Gastrocnemius medialis (tissue), 4 donors: ENCODE measurements at regions not wholly inside any gene's neighbourhood (a gene's known extent, or its start where the extent isn't known, plus 50 kb on each side); places are given as distances from the start of the nearest gene placed in this dataset.

Source experiments
- POLR2A ChIP-seq, 2 donors: fragments of 450-650 bp; IDR thresholded peaks; one replicate each; pipeline ENCODE4 v1.6.1; 2017; ENCODE audit warnings: antibody characterized with exemption in 2 of 2, mild to moderate bottlenecking in 2 of 2, moderate library complexity in 2 of 2
- TF ChIP-seq, protein P1 (sequence below), 5 experiments: fragments of 450-650 bp in 3 of 5; fragments of 200-600 bp in 2 of 5; sonication (generic) in 2 of 5; IDR thresholded peaks in 4 of 5; conservative IDR thresholded peaks in 1 of 5; 1 replicate in 4 of 5; 2 replicates in 1 of 5; pipeline ENCODE4 v1.5.1; 2016 to 2019; ENCODE audit warnings: antibody characterized with exemption in 5 of 5, mild to moderate bottlenecking in 3 of 5, moderate library complexity in 3 of 5

DNA sequence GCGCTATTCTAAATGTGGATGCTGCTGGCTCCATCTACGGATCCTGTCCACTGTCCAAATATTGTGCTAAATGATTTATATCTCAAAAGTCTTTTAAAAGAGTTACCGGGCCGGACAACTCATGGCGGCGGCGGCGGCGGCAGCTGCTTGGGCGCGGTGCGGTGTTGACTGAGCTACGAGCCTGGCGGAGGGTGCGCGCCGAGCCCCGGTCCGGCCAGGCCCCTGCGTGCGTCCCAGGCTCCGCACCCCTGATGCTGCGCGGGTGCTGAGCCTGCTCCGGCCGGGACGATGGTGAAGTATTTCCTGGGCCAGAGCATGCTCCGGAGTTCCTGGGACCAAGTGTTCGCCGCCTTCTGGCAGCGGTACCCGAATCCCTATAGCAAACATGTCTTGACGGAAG is 303.4 kb downstream of the CENPW start:
- TF ChIP-seq, protein P1, sequence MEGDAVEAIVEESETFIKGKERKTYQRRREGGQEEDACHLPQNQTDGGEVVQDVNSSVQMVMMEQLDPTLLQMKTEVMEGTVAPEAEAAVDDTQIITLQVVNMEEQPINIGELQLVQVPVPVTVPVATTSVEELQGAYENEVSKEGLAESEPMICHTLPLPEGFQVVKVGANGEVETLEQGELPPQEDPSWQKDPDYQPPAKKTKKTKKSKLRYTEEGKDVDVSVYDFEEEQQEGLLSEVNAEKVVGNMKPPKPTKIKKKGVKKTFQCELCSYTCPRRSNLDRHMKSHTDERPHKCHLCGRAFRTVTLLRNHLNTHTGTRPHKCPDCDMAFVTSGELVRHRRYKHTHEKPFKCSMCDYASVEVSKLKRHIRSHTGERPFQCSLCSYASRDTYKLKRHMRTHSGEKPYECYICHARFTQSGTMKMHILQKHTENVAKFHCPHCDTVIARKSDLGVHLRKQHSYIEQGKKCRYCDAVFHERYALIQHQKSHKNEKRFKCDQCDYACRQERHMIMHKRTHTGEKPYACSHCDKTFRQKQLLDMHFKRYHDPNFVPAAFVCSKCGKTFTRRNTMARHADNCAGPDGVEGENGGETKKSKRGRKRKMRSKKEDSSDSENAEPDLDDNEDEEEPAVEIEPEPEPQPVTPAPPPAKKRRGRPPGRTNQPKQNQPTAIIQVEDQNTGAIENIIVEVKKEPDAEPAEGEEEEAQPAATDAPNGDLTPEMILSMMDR (IDR thresholded peaks at IDR 0.05 in 4 of 5, conservative IDR thresholded peaks at IDR 0.05 in 1 of 5) = no peak
- no peak for TF ChIP-seq POLR2A (IDR thresholded peaks at IDR 0.05)
